Tibial artery (tissue), 4 donors: ENCODE measurements at regions not wholly inside any gene's neighbourhood (a gene's known extent, or its start where the extent isn't known, plus 50 kb on each side); places are given as distances from the start of the nearest gene placed in this dataset.

ENCODE experiments used
- DNase-seq, 2 donors: peaks; one replicate each; pipeline ENCODE4 v3.0.0-alpha.2; 2019
- H3K27ac ChIP-seq, 2 donors: fragments of 200-600 bp; sonication (generic) in 1 of 2; 1 replicate in 1 of 2; 2 replicates in 1 of 2; pipeline ENCODE4 v1.5.1; 2018 to 2019; ENCODE audit warnings: mild to moderate bottlenecking in 1 of 2
- H3K27me3 ChIP-seq, 2 donors: fragments of 200-600 bp; sonication (generic) in 1 of 2; one replicate each; pipeline versions ENCODE4 v1.5.1 to v1.6.0; 2016 to 2019
- H3K36me3 ChIP-seq, 3 donors: fragments of 200-600 bp; sonication (generic) in 2 of 3; one replicate each; pipeline ENCODE4 v1.5.1; 2016 to 2019; ENCODE audit warnings: mild to moderate bottlenecking in 2 of 3
- H3K4me1 ChIP-seq, 4 donors: fragments of 200-600 bp; sonication (generic) in 2 of 4; 1 replicate in 3 of 4; 2 replicates in 1 of 4; pipeline ENCODE4 v1.5.1; 2016 to 2019
- H3K4me3 ChIP-seq, 2 donors: fragments of 200-600 bp; sonication (generic) in 1 of 2; 1 replicate in 1 of 2; 2 replicates in 1 of 2; pipeline ENCODE4 v1.5.1; 2018 to 2019; ENCODE audit warnings: mild to moderate bottlenecking in 2 of 2
- H3K9me3 ChIP-seq, 3 donors: fragments of 200-600 bp; sonication (generic) in 1 of 3; one replicate each; pipeline ENCODE4 v1.5.1; 2016 to 2019
- intact Hi-C: fragments of 100-400 bp; cut with DNase I; formaldehyde crosslinking; loops from one replicate; pipeline ENCODE4 v1.15.0; 2023; ENCODE audit warnings: low total_unique reads
- TF ChIP-seq, protein P1 (sequence below), 2 experiments: fragments of 200-600 bp in 1 of 2; fragments of 450-650 bp in 1 of 2; IDR thresholded peaks; one replicate each; pipeline ENCODE4 v1.5.1; 2017 to 2019; ENCODE audit warnings: antibody characterized with exemption in 2 of 2, mild to moderate bottlenecking in 1 of 2, moderate library complexity in 1 of 2

GRCh38 chr7:42456267-42456666, 219.3 kb upstream of the GLI3 start:
- TF ChIP-seq, protein P1, sequence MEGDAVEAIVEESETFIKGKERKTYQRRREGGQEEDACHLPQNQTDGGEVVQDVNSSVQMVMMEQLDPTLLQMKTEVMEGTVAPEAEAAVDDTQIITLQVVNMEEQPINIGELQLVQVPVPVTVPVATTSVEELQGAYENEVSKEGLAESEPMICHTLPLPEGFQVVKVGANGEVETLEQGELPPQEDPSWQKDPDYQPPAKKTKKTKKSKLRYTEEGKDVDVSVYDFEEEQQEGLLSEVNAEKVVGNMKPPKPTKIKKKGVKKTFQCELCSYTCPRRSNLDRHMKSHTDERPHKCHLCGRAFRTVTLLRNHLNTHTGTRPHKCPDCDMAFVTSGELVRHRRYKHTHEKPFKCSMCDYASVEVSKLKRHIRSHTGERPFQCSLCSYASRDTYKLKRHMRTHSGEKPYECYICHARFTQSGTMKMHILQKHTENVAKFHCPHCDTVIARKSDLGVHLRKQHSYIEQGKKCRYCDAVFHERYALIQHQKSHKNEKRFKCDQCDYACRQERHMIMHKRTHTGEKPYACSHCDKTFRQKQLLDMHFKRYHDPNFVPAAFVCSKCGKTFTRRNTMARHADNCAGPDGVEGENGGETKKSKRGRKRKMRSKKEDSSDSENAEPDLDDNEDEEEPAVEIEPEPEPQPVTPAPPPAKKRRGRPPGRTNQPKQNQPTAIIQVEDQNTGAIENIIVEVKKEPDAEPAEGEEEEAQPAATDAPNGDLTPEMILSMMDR (IDR thresholded peaks at IDR 0.05) = no peak
- Histone ChIP-seq H3K9me3 (no peaks in the 10 kb centered on the region), H3K4me1 (no peaks in the 10 kb centered on the region), H3K36me3 (no peaks in the 10 kb centered on the region), H3K4me3 (no peak overlapping the region), H3K27ac (no peak overlapping the region), H3K27me3 (no peaks in the 10 kb centered on the region)
- intact Hi-C loops = no loop called here
- DNase-seq = no peak

GRCh38 chr7:42453931-42454361, 216.9 kb upstream of the GLI3 start:
- H3K4me3 ChIP-seq = no peak overlapping the region
- no peaks in the 10 kb centered on the region for H3K9me3 ChIP-seq
- no peak for DNase-seq
- TF ChIP-seq, protein P1 (IDR thresholded peaks at IDR 0.05) = no peak
- intact Hi-C loops = no loop called here
- H3K27ac ChIP-seq = no peak overlapping the region
- H3K4me1 ChIP-seq = no peaks in the 10 kb centered on the region
- no peaks in the 10 kb centered on the region for H3K36me3 ChIP-seq
- H3K27me3 ChIP-seq = no peaks in the 10 kb centered on the region

GRCh38 chr7:42452356-42452755, 215.3 kb upstream of the GLI3 start:
- no peaks in the 10 kb centered on the region for H3K27me3 ChIP-seq
- DNase-seq = no peak
- TF ChIP-seq, protein P1 (IDR thresholded peaks at IDR 0.05) = no peak
- intact Hi-C loops = no loop called here
- H3K27ac ChIP-seq = no peak overlapping the region
- H3K4me1 ChIP-seq = no peaks in the 10 kb centered on the region
- no peaks in the 10 kb centered on the region for H3K9me3 ChIP-seq
- no peak overlapping the region for H3K4me3 ChIP-seq
- H3K36me3 ChIP-seq = no peaks in the 10 kb centered on the region

- Histone ChIP-seq H3K36me3 (no peaks in the 10 kb centered on the region), H3K4me3 (no peak overlapping the region), H3K9me3 (no peaks in the 10 kb centered on the region), H3K4me1 (no peaks in the 10 kb centered on the region), H3K27ac (no peak overlapping the region), H3K27me3 (no peaks in the 10 kb centered on the region)
- TF ChIP-seq, protein P1 (IDR thresholded peaks at IDR 0.05) = no peak
- intact Hi-C loops = no loop called here
- DNase-seq = no peak
Observed at GRCh38 chr7:42449431-42449830, 212.4 kb upstream of the GLI3 start.

- DNase-seq = no peak
- TF ChIP-seq, protein P1 (IDR thresholded peaks at IDR 0.05) = no peak
- H3K36me3 ChIP-seq = no peaks in the 10 kb centered on the region
- no peaks in the 10 kb centered on the region for H3K9me3 ChIP-seq
- H3K27me3 ChIP-seq = no peaks in the 10 kb centered on the region
- no peak overlapping the region for H3K27ac ChIP-seq
- intact Hi-C loops = no loop called here
- H3K4me1 ChIP-seq = no peaks in the 10 kb centered on the region
- no peak overlapping the region for H3K4me3 ChIP-seq
Observed at GRCh38 chr7:42448901-42449300, 211.9 kb upstream of the GLI3 start.

DNA sequence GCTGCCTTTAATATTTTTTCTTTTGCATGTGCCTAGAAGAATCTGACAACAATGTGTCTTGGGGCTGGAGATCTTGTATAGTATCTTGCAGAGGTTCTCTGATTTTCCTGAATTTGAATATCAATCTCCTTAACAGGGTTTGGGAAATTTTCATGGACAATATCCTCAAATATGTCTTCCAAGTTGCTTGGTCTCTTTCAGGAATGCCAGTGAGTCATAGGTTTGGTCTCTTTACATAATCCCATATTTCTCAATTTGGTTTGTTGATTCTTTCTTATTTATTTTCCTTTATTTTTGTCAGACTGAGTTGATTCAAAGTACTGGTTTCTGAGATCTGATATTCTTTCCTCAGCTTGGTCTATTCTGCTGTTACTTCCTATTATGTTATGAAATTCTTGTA, 208.7 kb upstream of the GLI3 start:
- H3K4me3 ChIP-seq = no peak overlapping the region
- intact Hi-C loops = no loop called here
- no peak for DNase-seq
- H3K27ac ChIP-seq = no peak overlapping the region
- no peaks in the 10 kb centered on the region for H3K36me3 ChIP-seq
- no peaks in the 10 kb centered on the region for H3K9me3 ChIP-seq
- H3K27me3 ChIP-seq = no peaks in the 10 kb centered on the region
- no peaks in the 10 kb centered on the region for H3K4me1 ChIP-seq
- TF ChIP-seq, protein P1 (IDR thresholded peaks at IDR 0.05) = no peak
